ENCODE measurements at regions not wholly inside any gene's neighbourhood (a gene's known extent, or its start where the extent isn't known, plus 50 kb on each side); places are given as distances from the start of the nearest gene placed in this dataset.
"Not testable (repeated sequence)": the region's sequence is repeated elsewhere in the genome, so short reads cannot be mapped to it uniquely, and the experiment has no call there.

GRCh38 chr20:53773792-53774401, 180.3 kb upstream of the ZNF217 start:
- DNase-seq: peak; percentile 81

DNA sequence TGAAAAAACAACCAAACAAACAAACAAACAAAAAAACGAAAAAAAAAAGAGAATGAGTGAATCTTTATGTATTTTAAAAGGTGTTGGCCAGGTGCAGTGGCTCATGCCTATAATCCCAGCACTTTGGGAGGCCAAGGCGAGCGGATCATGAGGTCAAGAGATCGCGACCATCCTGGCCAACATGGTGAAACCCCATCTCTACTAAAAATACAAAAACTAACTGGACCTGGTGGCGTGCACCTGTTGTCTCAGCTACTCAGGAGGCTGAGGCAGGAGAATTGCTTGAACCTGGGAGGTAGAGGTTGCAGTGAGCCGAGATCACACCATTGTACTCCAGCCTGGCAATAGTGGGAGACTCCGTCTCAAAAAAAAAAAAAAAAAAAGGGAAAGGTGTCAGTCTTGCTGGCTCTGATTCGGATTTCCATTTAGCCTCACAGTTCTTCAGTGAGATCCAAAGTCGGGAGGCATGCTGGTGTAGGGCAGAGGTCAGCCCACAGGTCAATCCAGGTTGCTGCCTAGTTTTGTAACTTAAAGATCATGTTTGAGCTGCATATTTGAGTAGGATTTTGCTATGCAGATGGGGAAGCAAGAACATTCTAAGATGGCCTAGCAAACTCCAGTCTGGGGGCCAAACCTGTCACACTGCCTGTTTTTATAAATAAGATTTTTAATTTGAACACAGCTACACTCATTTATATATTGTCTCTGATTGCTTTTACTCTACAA, 179.6 kb upstream of the ZNF217 start:
- not testable (repeated sequence) for DNase-seq

- peak; percentile 30 for DNase-seq
Measured at GRCh38 chr20:53769041-53769440, 175.4 kb upstream of the ZNF217 start.

GRCh38 chr20:53768329-53768728, 174.7 kb upstream of the ZNF217 start:
- DNase-seq: no peak

GRCh38 chr20:53767206-53767930, 173.7 kb upstream of the ZNF217 start:
- DNase-seq: no peak

DNA sequence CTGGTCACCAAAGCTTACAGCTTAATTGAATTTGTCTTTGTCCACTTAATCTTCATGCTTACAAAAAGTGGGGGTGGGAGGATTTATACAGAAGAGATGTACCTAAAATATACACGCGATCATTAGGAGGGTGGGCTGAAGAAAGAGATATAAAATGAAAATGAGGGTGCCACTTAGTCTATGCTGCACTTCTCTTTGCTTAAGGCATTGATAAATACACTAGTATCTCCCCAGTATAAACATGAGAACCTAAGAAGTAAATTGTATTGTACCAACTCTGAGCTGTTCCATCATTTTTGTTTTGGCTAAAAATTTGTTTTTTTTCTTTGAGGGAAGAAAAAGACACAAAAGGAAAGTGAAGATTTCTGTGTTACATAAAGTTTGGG, 170.8 kb upstream of the ZNF217 start:
- no peak for DNase-seq

- DNase-seq: peak; percentile 79
Measured at GRCh38 chr20:53763707-53764414, 170.2 kb upstream of the ZNF217 start.

GRCh38 chr20:53762423-53762798, 168.8 kb upstream of the ZNF217 start:
- not testable (repeated sequence) for DNase-seq

DNA sequence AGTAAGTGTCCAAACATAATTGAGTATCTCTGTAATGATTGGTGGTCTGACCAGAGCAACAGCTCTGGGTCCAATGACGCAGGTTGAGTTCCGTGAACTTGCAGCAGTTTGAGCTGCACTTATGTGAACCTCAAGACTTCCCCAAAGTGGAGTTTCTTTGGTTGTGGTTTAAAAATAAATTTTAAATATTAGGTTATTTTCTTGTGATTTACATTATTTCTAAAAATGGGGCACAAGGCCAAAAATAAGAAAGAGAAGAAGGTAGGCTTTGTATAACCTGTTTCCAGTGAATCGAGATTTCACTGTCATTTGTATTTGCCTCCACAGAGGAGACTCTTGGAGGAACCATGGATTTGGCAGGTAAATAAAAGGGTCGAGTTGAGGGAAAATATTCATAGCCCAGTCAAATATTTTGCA, 166.4 kb upstream of the ZNF217 start:
- no peak for DNase-seq

- no peak for DNase-seq
Measured at GRCh38 chr20:53757472-53757913, 163.9 kb upstream of the ZNF217 start.

DNA sequence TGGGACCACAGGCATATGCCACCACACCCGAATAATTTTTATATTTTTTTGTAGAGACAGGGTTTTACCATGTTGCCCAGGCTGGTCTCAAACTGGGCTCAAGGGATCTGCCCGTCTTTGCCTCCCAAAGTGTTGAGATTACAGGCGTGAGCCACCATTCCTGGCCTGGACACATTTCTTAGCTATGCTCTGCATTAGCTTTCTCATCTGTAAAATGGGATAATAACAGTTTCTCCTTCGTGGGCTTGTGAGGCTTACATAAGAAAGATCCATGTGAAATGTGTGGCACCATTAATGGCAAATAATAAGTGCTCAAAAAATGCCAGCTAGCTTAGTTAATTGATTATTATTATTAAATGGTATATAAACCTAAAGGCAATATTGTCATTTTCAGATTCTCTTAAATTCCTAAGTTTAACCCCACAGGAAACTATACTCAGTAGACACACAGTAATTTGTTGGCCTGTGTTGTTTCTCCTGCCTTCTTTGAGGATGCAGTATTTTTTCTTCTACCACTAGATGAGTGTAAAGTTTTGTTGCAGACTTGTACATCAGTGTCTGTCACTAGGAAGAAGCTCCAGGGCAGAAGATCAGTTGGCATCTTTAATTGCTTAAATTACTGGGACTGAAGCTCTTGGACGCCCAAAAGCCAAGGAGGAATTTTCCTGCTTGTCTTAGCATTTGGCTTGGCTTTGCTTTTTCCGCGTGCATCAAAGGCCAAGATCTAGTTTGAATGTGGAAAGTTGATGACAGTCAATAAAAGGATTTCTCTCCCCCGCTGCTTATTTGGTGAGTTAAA, 162.3 kb upstream of the ZNF217 start:
- no peak for DNase-seq

DNA sequence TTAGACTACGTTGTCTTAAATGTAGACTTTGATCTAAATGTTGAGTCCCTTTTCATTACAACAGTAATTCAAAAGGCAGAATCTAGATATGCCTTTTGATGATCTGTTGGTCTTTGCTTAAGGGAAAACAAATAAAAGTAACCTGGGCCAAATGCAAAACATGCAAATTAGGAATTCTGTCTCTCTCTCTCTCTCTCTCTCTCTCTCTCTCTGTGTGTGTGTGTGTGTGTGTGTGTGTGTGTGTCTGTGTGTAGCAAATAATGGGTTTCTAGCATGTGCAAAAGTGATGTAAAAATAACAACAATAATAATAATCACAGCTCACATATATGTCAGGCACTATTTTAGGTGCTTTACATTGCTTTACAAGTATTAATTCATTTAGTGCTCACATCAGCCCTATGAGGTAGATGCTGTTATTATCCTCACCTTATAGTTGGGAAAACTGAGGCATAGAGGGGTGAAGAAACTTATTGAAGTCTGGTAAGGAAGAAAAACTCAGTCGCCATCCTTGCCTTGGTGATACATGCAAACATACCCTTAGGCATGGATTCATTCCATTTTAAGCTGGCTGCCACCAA, 160.3 kb upstream of the ZNF217 start:
- DNase-seq: no peak

GRCh38 chr20:53752971-53753879, 159.6 kb upstream of the ZNF217 start:
- DNase-seq: no peak

DNA sequence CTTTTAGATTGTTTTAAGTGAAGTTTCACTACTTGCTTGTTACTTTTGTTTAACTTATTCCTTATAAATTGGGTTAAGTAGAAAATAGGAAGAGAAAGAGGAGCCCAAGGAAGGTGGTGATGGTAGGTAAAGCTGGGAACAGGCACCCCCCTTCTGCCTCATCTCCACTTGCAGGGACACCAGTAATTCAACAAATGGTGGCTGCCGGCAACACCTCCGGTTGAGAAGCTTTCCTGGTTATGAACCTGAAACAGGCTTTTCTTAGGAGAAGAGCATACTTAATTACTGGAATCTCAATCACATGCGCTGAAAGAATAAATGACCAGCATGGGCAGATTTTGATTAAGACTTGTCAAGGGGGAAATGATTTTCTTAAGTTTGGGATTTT, 158.9 kb upstream of the ZNF217 start:
- DNase-seq: no peak

GRCh38 chr20:53751620-53752318, 158.1 kb upstream of the ZNF217 start:
- no peak for DNase-seq

GRCh38 chr20:53750827-53751619, 157.4 kb upstream of the ZNF217 start:
- peak; percentile 80 for DNase-seq

- no peak for DNase-seq
Measured at GRCh38 chr20:53749499-53749898, 155.9 kb upstream of the ZNF217 start.

DNA sequence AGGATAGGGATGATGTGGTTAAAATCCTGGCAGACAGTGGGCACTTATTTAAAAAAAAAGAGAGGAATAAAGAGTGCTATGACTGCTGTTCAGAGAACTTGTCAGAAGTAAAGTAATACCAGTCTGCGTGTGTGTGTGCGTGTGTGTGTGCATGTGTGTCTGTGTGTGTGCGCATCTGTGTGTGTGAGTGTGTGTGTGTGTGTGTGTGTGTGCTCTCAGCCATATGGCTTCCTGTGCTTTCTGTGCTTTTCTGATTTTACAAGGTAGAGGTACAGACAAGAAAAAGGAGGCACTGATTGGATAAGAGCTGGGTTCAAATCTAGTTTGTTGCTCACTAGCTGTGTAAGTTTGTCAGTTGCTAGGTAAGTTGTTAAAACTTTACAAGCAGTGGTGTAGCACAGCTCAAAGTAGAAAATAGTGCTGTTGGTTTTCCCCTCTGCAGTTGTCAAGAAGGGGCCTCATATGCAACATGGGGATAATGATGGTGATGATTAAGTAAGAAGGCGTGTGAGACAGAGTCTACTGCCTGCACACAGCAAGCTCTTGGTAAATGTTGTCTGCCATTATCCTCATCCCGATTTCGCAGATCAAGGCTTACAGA, 155.3 kb upstream of the ZNF217 start:
- no peak for DNase-seq

- DNase-seq: no peak
Measured at GRCh38 chr20:53748176-53748575, 154.5 kb upstream of the ZNF217 start.

All from tongue (tissue), 1 donor.